ENCODE measurements at regions not wholly inside any gene's neighbourhood (a gene's known extent, or its start where the extent isn't known, plus 50 kb on each side); places are given as distances from the start of the nearest gene placed in this dataset.

GRCh38 chr6:90872981-90873380 is 286.1 kb upstream of the MAP3K7 start:
- TF ChIP-seq, protein P1, sequence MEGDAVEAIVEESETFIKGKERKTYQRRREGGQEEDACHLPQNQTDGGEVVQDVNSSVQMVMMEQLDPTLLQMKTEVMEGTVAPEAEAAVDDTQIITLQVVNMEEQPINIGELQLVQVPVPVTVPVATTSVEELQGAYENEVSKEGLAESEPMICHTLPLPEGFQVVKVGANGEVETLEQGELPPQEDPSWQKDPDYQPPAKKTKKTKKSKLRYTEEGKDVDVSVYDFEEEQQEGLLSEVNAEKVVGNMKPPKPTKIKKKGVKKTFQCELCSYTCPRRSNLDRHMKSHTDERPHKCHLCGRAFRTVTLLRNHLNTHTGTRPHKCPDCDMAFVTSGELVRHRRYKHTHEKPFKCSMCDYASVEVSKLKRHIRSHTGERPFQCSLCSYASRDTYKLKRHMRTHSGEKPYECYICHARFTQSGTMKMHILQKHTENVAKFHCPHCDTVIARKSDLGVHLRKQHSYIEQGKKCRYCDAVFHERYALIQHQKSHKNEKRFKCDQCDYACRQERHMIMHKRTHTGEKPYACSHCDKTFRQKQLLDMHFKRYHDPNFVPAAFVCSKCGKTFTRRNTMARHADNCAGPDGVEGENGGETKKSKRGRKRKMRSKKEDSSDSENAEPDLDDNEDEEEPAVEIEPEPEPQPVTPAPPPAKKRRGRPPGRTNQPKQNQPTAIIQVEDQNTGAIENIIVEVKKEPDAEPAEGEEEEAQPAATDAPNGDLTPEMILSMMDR (IDR thresholded peaks at IDR 0.05), result no peak
- no peak for TF ChIP-seq POLR2A (IDR thresholded peaks at IDR 0.05)
- TF ChIP-seq POLR2AphosphoS5 (IDR thresholded peaks at IDR 0.05), result no peak
- no peak for TF ChIP-seq EP300 (IDR thresholded peaks at IDR 0.05)

Measured in upper lobe of left lung (tissue), 4 donors.